SU-DHL-6 (cell line): ENCODE measurements at regions not wholly inside any gene's neighbourhood (a gene's known extent, or its start where the extent isn't known, plus 50 kb on each side); places are given as distances from the start of the nearest gene placed in this dataset.

Experiments used
- H2AFZ ChIP-seq: fragments of 200-600 bp; sonication (generic); 2 replicates; pipeline ENCODE4 v1.6.1; 2014; ENCODE audit warnings: low read depth, mild to moderate bottlenecking, moderate library complexity, mixed read lengths, antibody characterized with exemption, low read length; ENCODE audit not compliant: severe bottlenecking
- H3F3A ChIP-seq: fragments of 200-600 bp; shearing (Covaris generic); 2 replicates; pipeline ENCODE4 v1.6.0; 2016; ENCODE audit warnings: antibody characterized with exemption, mild to moderate bottlenecking; ENCODE audit not compliant: insufficient read depth
- H3K27ac ChIP-seq: fragments of 200-600 bp; sonication (generic); 2 replicates; pipeline ENCODE4 v1.5.1; 2016; ENCODE audit warnings: low read depth, mild to moderate bottlenecking, low read length, moderate library complexity, mixed read lengths
- H3K27me3 ChIP-seq: fragments of 200-600 bp; sonication (generic), shearing (Covaris generic); 2 replicates; pipeline ENCODE4 v1.6.0; 2014; ENCODE audit warnings: mild to moderate bottlenecking, low read length
- H3K36me3 ChIP-seq: fragments of 200-600 bp; sonication (generic); 2 replicates; pipeline ENCODE4 v1.6.1; 2014; ENCODE audit warnings: mild to moderate bottlenecking, low read length, mixed read lengths
- H3K4me2 ChIP-seq: fragments of 300-600, 200-600 bp; shearing (Covaris generic), sonication (generic); 2 replicates; pipeline ENCODE4 v1.6.0; 2014; ENCODE audit warnings: low read length, low read depth, mild to moderate bottlenecking; ENCODE audit not compliant: poor library complexity, severe bottlenecking
- H3K4me3 ChIP-seq: fragments of 200-600 bp; sonication (generic); 2 replicates; pipeline ENCODE4 v1.5.1; 2014; ENCODE audit warnings: antibody characterized with exemption, low read length, mild to moderate bottlenecking, mixed read lengths; ENCODE audit not compliant: insufficient read depth, poor library complexity, severe bottlenecking
- H3K79me2 ChIP-seq: fragments of 200-600 bp; sonication (generic); 2 replicates; pipeline ENCODE4 v1.6.1; 2014; ENCODE audit warnings: mild to moderate bottlenecking, low read length, moderate library complexity; ENCODE audit not compliant: insufficient read depth
- H3K9ac ChIP-seq: fragments of 200-600 bp; sonication (generic); 2 replicates; pipeline ENCODE4 v1.7.0; 2014; ENCODE audit warnings: mild to moderate bottlenecking, low read length
- H3K9me2 ChIP-seq: fragments of 200-600 bp; sonication (generic); replicated peaks from 2 replicates; pipeline ENCODE4 v1.6.1; 2014; ENCODE audit warnings: low read length; ENCODE audit not compliant: insufficient read depth
- H3K9me3 ChIP-seq: fragments of 200-600 bp; sonication (generic); 2 replicates; pipeline ENCODE4 v1.6.1; 2014; ENCODE audit warnings: low read length, mixed read lengths; ENCODE audit not compliant: insufficient read depth
- H4K20me1 ChIP-seq: fragments of 200-600 bp; sonication (generic); 2 replicates; pipeline ENCODE4 v1.6.1; 2014; ENCODE audit warnings: low read depth, mild to moderate bottlenecking, antibody characterized with exemption, low read length, moderate library complexity, mixed read lengths
- EZH2phosphoT487 ChIP-seq: fragments of 200-600 bp; sonication (generic), shearing (Covaris generic); conservative IDR thresholded peaks from 2 replicates; pipeline ENCODE4 v1.6.1; 2018; ENCODE audit warnings: mild to moderate bottlenecking, antibody characterized with exemption, low read length, moderate library complexity, mixed read lengths
- TF ChIP-seq, protein P1 (sequence below): fragments of 200-600 bp; sonication (generic); IDR thresholded peaks from one replicate; pipeline ENCODE4 v1.5.1; 2017; ENCODE audit warnings: antibody characterized with exemption, mild to moderate bottlenecking, low read length, moderate library complexity; ENCODE audit not compliant: insufficient read depth, poor library complexity, severe bottlenecking

DNA sequence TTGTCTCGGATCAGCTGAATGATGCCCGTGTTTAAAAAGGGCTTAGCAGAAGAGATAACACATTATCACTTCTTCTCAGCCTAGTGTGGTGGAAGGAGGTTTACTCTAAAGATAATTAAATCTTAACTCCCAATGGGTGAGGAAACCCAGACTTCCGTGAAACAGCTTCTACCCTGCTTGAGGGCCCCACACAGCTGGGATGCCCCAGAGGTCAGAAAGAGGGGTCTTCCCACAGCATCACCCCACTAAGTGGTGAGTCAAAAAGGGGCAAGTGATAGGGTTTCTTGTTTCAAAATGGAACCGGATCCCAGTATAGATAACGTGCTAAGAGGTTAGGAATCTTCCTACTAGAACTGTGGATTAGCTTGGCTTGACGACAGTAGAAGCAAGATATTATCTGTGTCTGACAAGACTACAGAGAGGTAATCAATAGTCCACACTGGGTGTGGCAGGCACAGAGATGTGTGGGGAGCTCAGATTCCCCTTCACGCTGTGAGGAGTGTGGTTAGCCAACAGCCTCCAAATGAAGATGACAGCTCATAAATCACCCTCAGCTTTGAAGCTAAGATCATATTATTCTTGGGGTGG, 129.6 kb upstream of the COPS8 start:
- Histone ChIP-seq H3K27me3 (no peaks in the 10 kb centered on the region), H3K4me3 (no peak overlapping the region), H4K20me1 (no peaks in the 10 kb centered on the region), H3K79me2 (no peaks in the 10 kb centered on the region), H3K9me3 (no peaks in the 10 kb centered on the region), H3K4me2 (no peak overlapping the region), H3K9me2 (no peaks in the 10 kb centered on the region), H3K27ac (no peak overlapping the region), H2AFZ (no peak overlapping the region), H3K9ac (no peak overlapping the region), H3K36me3 (no peaks in the 10 kb centered on the region), H3F3A (no peaks in the 10 kb centered on the region)
- TF ChIP-seq, protein P1, sequence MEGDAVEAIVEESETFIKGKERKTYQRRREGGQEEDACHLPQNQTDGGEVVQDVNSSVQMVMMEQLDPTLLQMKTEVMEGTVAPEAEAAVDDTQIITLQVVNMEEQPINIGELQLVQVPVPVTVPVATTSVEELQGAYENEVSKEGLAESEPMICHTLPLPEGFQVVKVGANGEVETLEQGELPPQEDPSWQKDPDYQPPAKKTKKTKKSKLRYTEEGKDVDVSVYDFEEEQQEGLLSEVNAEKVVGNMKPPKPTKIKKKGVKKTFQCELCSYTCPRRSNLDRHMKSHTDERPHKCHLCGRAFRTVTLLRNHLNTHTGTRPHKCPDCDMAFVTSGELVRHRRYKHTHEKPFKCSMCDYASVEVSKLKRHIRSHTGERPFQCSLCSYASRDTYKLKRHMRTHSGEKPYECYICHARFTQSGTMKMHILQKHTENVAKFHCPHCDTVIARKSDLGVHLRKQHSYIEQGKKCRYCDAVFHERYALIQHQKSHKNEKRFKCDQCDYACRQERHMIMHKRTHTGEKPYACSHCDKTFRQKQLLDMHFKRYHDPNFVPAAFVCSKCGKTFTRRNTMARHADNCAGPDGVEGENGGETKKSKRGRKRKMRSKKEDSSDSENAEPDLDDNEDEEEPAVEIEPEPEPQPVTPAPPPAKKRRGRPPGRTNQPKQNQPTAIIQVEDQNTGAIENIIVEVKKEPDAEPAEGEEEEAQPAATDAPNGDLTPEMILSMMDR: no peak
- no peak for TF ChIP-seq EZH2phosphoT487

- no peaks in the 10 kb centered on the region for H3K9me3 ChIP-seq
- H3K36me3 ChIP-seq: no peaks in the 10 kb centered on the region
- no peak overlapping the region for H3K4me2 ChIP-seq
- no peaks in the 10 kb centered on the region for H3K27me3 ChIP-seq
- no peak overlapping the region for H3K9ac ChIP-seq
- no peak overlapping the region for H3K4me3 ChIP-seq
- H3F3A ChIP-seq: no peaks in the 10 kb centered on the region
- H3K9me2 ChIP-seq: no peaks in the 10 kb centered on the region
- no peak overlapping the region for H3K27ac ChIP-seq
- no peaks in the 10 kb centered on the region for H3K79me2 ChIP-seq
- TF ChIP-seq EZH2phosphoT487: no peak
- TF ChIP-seq, protein P1: no peak
- H2AFZ ChIP-seq: no peak overlapping the region
- no peaks in the 10 kb centered on the region for H4K20me1 ChIP-seq
Observed at GRCh38 chr2:236956641-236957040, 129.0 kb upstream of the COPS8 start.

GRCh38 chr2:236959036-236959435, 126.7 kb upstream of the COPS8 start:
- Histone ChIP-seq H4K20me1 (no peaks in the 10 kb centered on the region), H3K79me2 (no peaks in the 10 kb centered on the region)

More at GRCh38 chr2:236959036-236959435, 126.7 kb upstream of the COPS8 start:
- Histone ChIP-seq H3K27me3 (no peaks in the 10 kb centered on the region), H3K27ac (no peak overlapping the region), H3K9me2 (no peaks in the 10 kb centered on the region), H3K9ac (no peak overlapping the region), H3K4me3 (no peak overlapping the region), H3F3A (no peaks in the 10 kb centered on the region), H3K4me2 (no peak overlapping the region), H3K9me3 (no peaks in the 10 kb centered on the region), H2AFZ (no peak overlapping the region), H3K36me3 (no peaks in the 10 kb centered on the region)
- TF ChIP-seq EZH2phosphoT487: no peak
- TF ChIP-seq, protein P1: no peak
